CD4-positive, alpha-beta T cell (primary cell): ENCODE measurements at regions not wholly inside any gene's neighbourhood (a gene's known extent, or its start where the extent isn't known, plus 50 kb on each side); places are given as distances from the start of the nearest gene placed in this dataset.

Source experiments
- ATAC-seq: fragments of 200-7000 bp; cut with Tn5 transposase; one replicate; pipeline ENCODE4 v1.10.0; 2022; ENCODE audit warnings: mild to moderate bottlenecking; ENCODE audit not compliant: poor library complexity
- CTCF ChIA-PET: fragments of 350-600 bp; sonication (Branson Sonifier 250); formaldehyde crosslinking; loops from one replicate; lab custom pipeline; 2021; ENCODE audit warnings: antibody characterized with exemption, inconsistent platforms; lab: Charles Lee
- POLR2A ChIA-PET: fragments of 350-600 bp; sonication (Branson Sonifier 250); formaldehyde crosslinking; loops from one replicate; lab custom pipeline; 2021; ENCODE audit warnings: antibody characterized with exemption, inconsistent platforms; lab: Charles Lee
- DNase-seq, 14 experiments: peaks; one replicate each; pipeline ENCODE4 v3.0.0-alpha.2; 2013 to 2020; ENCODE audit warnings: mixed read lengths in 2 of 14
- H3K27ac ChIP-seq, 2 donors: one replicate each; pipeline versions ENCODE4 v1.5.1 to v1.7.0; 2013; ENCODE audit warnings: low read length in 2 of 2, low read depth in 1 of 2, mild to moderate bottlenecking in 1 of 2
- H3K27me3 ChIP-seq, 2 experiments: 1 replicate in 1 of 2; 2 replicates in 1 of 2; pipeline versions ENCODE4 v1.6.1 to v1.7.0; 2013; ENCODE audit warnings: low read length in 2 of 2, control low read depth in 1 of 2, mild to moderate bottlenecking in 1 of 2, moderate library complexity in 1 of 2; ENCODE audit not compliant: insufficient read depth in 2 of 2, control insufficient read depth in 1 of 2
- H3K36me3 ChIP-seq: one replicate; pipeline ENCODE4 v1.6.1; 2013; ENCODE audit warnings: low read length, control low read depth; ENCODE audit not compliant: insufficient read depth
- H3K4me1 ChIP-seq: one replicate; pipeline ENCODE4 v1.6.1; 2013; ENCODE audit warnings: low read length, control low read depth; ENCODE audit not compliant: insufficient read depth
- H3K4me3 ChIP-seq: one replicate; pipeline ENCODE4 v1.5.1; 2013; ENCODE audit warnings: mild to moderate bottlenecking, low read length, moderate library complexity
- H3K9me3 ChIP-seq, 2 experiments: 1 replicate in 1 of 2; 2 replicates in 1 of 2; pipeline versions ENCODE4 v1.6.1 to v1.7.0; 2013; ENCODE audit warnings: low read length in 2 of 2, mild to moderate bottlenecking in 2 of 2, control low read depth in 1 of 2, moderate library complexity in 1 of 2; ENCODE audit not compliant: control insufficient read depth in 1 of 2, insufficient read depth in 1 of 2
- H3K27ac Mint-ChIP-seq: one replicate; pipeline ENCODE4 v1.8.0; 2020; ENCODE audit warnings: mixed read lengths
- H3K27me3 Mint-ChIP-seq: one replicate; pipeline ENCODE4 v1.8.0; 2021; ENCODE audit warnings: mixed read lengths
- H3K36me3 Mint-ChIP-seq: one replicate; pipeline ENCODE4 v1.8.0; 2021; ENCODE audit warnings: low read depth, mixed read lengths
- H3K4me1 Mint-ChIP-seq: one replicate; pipeline ENCODE4 v1.8.0; 2021; ENCODE audit warnings: low read depth, mixed read lengths
- H3K4me3 Mint-ChIP-seq: one replicate; pipeline ENCODE4 v1.8.0; 2020; ENCODE audit warnings: mild to moderate bottlenecking, mixed read lengths
- H3K9me3 Mint-ChIP-seq: one replicate; pipeline ENCODE4 v1.8.0; 2020; ENCODE audit warnings: mixed read lengths
- intact Hi-C, 2 experiments: fragments of 100-400 bp; cut with DNase I in 1 of 2; cut with micrococcal nuclease in 1 of 2; formaldehyde crosslinking; loops; one replicate each; pipeline versions ENCODE4 v1.15.1 to v1.9.0; 2023 to 2025; cut with DNase I, micrococcal nuclease
- TF ChIP-seq, protein P1 (sequence below): fragments of 200-600 bp; IDR thresholded peaks from one replicate; pipeline ENCODE4 v1.8.0; 2022; ENCODE audit warnings: antibody characterized with exemption, mild to moderate bottlenecking

GRCh38 chr12:89779090-89779489, 70.5 kb upstream of the ATP2B1 start:
- ChIA-PET POLR2A (no interaction called here), CTCF (no interaction called here)
- H3K4me1 ChIP-seq: no peaks in the 10 kb centered on the region
- no peaks in the 10 kb centered on the region for H3K27me3 ChIP-seq
- TF ChIP-seq, protein P1, sequence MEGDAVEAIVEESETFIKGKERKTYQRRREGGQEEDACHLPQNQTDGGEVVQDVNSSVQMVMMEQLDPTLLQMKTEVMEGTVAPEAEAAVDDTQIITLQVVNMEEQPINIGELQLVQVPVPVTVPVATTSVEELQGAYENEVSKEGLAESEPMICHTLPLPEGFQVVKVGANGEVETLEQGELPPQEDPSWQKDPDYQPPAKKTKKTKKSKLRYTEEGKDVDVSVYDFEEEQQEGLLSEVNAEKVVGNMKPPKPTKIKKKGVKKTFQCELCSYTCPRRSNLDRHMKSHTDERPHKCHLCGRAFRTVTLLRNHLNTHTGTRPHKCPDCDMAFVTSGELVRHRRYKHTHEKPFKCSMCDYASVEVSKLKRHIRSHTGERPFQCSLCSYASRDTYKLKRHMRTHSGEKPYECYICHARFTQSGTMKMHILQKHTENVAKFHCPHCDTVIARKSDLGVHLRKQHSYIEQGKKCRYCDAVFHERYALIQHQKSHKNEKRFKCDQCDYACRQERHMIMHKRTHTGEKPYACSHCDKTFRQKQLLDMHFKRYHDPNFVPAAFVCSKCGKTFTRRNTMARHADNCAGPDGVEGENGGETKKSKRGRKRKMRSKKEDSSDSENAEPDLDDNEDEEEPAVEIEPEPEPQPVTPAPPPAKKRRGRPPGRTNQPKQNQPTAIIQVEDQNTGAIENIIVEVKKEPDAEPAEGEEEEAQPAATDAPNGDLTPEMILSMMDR: no peak
- Mint-ChIP-seq H3K4me3 (no peak overlapping the region), H3K27ac (no peak overlapping the region), H3K36me3 (no peaks in the 10 kb centered on the region), H3K9me3 (no peaks in the 10 kb centered on the region), H3K4me1 (no peaks in the 10 kb centered on the region), H3K27me3 (no peaks in the 10 kb centered on the region)
- no peak for DNase-seq
- no peaks in the 10 kb centered on the region for H3K9me3 ChIP-seq
- intact Hi-C loops: no loop called here
- no peak overlapping the region for H3K27ac ChIP-seq
- no peaks in the 10 kb centered on the region for H3K36me3 ChIP-seq
- no peak overlapping the region for H3K4me3 ChIP-seq
- no peak for ATAC-seq

DNA sequence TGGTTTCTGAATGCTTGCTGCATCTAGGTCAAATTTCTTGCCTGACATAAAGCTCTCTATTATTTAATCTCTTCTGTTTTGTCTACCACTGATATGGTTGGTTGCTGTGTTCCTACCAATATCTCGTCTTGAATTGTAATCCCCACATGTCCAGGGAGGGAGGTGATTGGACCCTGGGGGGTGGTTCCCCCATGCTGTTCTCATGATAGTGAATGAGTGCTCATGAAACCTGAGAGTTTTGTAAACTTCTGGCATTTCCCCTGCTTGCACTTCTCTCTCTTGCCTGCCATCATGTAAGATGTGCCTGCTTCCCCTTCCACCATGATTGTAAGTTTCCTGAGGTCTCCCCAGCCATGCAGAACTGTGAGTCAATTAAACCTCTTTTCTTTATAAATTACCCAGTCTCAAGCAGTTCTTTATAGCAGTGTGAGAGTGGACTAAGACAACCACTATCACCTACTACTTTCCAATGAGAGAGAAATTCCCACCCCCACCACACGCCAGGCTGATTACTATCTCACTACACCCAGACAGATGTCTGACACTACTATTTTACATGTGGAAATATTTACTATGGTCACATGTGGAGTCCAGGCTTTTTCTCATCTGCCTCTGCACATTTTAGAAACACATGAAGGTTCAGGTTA, 69.2 kb upstream of the ATP2B1 start:
- H3K36me3 Mint-ChIP-seq: no peaks in the 10 kb centered on the region
- H3K4me3 Mint-ChIP-seq: no peak overlapping the region
- H3K4me3 ChIP-seq: no peak overlapping the region
- no peaks in the 10 kb centered on the region for H3K36me3 ChIP-seq
- H3K27me3 Mint-ChIP-seq: no peaks in the 10 kb centered on the region
- DNase-seq: peak in 1 of 14 experiments; percentile 25
- CTCF ChIA-PET: no interaction called here
- no peak for ATAC-seq
- TF ChIP-seq, protein P1: no peak
- no peaks in the 10 kb centered on the region for H3K4me1 Mint-ChIP-seq
- H3K27ac ChIP-seq: no peak overlapping the region
- no peaks in the 10 kb centered on the region for H3K9me3 Mint-ChIP-seq
- H3K27ac Mint-ChIP-seq: no peak overlapping the region
- H3K27me3 ChIP-seq: no peaks in the 10 kb centered on the region
- intact Hi-C loops: no loop called here
- H3K4me1 ChIP-seq: no peaks in the 10 kb centered on the region
- H3K9me3 ChIP-seq: no peaks in the 10 kb centered on the region
- POLR2A ChIA-PET: no interaction called here

DNA sequence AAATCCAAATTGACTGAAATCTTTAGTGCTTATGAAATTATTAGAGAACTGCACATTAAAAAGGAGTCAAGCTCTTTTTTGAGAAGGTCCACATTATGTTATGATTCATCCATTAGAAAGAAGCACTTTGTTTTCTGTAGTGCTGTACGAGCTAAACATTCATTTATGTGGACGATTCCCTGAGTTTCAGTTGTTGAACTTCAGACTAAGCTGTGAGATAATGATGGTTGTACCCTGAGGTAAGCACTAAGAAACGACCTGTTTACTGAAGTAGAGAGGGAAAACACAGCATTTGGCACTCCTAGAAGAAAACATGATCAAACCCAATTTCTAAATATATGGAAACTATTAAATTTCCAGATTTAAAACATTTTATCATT, 67.3 kb upstream of the ATP2B1 start:
- Mint-ChIP-seq H3K4me1 (no peaks in the 10 kb centered on the region), H3K27ac (no peak overlapping the region), H3K4me3 (no peak overlapping the region), H3K9me3 (peaks cover 3% of the 10 kb centered on the region), H3K27me3 (no peaks in the 10 kb centered on the region), H3K36me3 (no peaks in the 10 kb centered on the region)
- no peaks in the 10 kb centered on the region for H3K4me1 ChIP-seq
- intact Hi-C loops: no loop called here
- no peaks in the 10 kb centered on the region for H3K9me3 ChIP-seq
- no peak overlapping the region for H3K27ac ChIP-seq
- DNase-seq (no peak), ATAC-seq (no peak)
- H3K27me3 ChIP-seq: no peaks in the 10 kb centered on the region
- no peak overlapping the region for H3K4me3 ChIP-seq
- H3K36me3 ChIP-seq: no peaks in the 10 kb centered on the region
- TF ChIP-seq, protein P1: no peak
- POLR2A ChIA-PET: no interaction called here
- CTCF ChIA-PET: interaction anchor here (0.6 kb wide), 1 partner anchor 78 kb away, joined by 3 read pairs; no protein-coding TSS in a partner anchor
